Islet of Langerhans (tissue), 1 donor: ENCODE measurements at regions not wholly inside any gene's neighbourhood (a gene's known extent, or its start where the extent isn't known, plus 50 kb on each side); places are given as distances from the start of the nearest gene placed in this dataset.
"Not testable (repeated sequence)": the region's sequence is repeated elsewhere in the genome, so short reads cannot be mapped to it uniquely, and the experiment has no call there.

ENCODE experiments used
- FAIRE-seq: peaks from one replicate; lab custom pipeline; 2011; peaks lifted over from hg19 to GRCh38; lab: Jason Lieb, UNC

GRCh38 chr7:69358163-69358821 lies 240.0 kb upstream of the AUTS2 start:
- FAIRE-seq = no peak

GRCh38 chr7:69359003-69359700 lies 239.1 kb upstream of the AUTS2 start:
- FAIRE-seq = no peak

- FAIRE-seq = no peak
Measured at GRCh38 chr7:69360913-69361312, 237.4 kb upstream of the AUTS2 start.

- FAIRE-seq = no peak
Measured at GRCh38 chr7:69363136-69363535, 235.1 kb upstream of the AUTS2 start.

GRCh38 chr7:69364813-69365643 lies 233.2 kb upstream of the AUTS2 start:
- FAIRE-seq = no peak

- FAIRE-seq = no peak
Measured at GRCh38 chr7:69365651-69366192, 232.6 kb upstream of the AUTS2 start.

- no peak for FAIRE-seq
Measured at GRCh38 chr7:69367780-69368179, 230.5 kb upstream of the AUTS2 start.

- no peak for FAIRE-seq
Measured at GRCh38 chr7:69373171-69374043, 224.9 kb upstream of the AUTS2 start.

GRCh38 chr7:69374044-69374425 lies 224.2 kb upstream of the AUTS2 start:
- FAIRE-seq = no peak

GRCh38 chr7:69377191-69377590 lies 221.1 kb upstream of the AUTS2 start:
- FAIRE-seq = no peak

- FAIRE-seq = no peak
Measured at GRCh38 chr7:69388452-69389137, 209.7 kb upstream of the AUTS2 start.

GRCh38 chr7:69389216-69389615 lies 209.1 kb upstream of the AUTS2 start:
- FAIRE-seq = no peak

- not testable (repeated sequence) for FAIRE-seq
Measured at GRCh38 chr7:69393912-69394311, 204.4 kb upstream of the AUTS2 start.

- FAIRE-seq = no peak
Measured at GRCh38 chr7:69395061-69395714, 203.1 kb upstream of the AUTS2 start.

GRCh38 chr7:69398986-69399385 lies 199.3 kb upstream of the AUTS2 start:
- no peak for FAIRE-seq

- no peak for FAIRE-seq
Measured at GRCh38 chr7:69399401-69399800, 198.9 kb upstream of the AUTS2 start.

- no peak for FAIRE-seq
Measured at GRCh38 chr7:69402696-69403095, 195.6 kb upstream of the AUTS2 start.

- no peak for FAIRE-seq
Measured at GRCh38 chr7:69403169-69403568, 195.1 kb upstream of the AUTS2 start.

- FAIRE-seq = no peak
Measured at GRCh38 chr7:69411018-69411417, 187.3 kb upstream of the AUTS2 start.

GRCh38 chr7:69411466-69411865 lies 186.8 kb upstream of the AUTS2 start:
- no peak for FAIRE-seq
